ENCODE measurements at regions not wholly inside any gene's neighbourhood (a gene's known extent, or its start where the extent isn't known, plus 50 kb on each side); places are given as distances from the start of the nearest gene placed in this dataset.

DNA sequence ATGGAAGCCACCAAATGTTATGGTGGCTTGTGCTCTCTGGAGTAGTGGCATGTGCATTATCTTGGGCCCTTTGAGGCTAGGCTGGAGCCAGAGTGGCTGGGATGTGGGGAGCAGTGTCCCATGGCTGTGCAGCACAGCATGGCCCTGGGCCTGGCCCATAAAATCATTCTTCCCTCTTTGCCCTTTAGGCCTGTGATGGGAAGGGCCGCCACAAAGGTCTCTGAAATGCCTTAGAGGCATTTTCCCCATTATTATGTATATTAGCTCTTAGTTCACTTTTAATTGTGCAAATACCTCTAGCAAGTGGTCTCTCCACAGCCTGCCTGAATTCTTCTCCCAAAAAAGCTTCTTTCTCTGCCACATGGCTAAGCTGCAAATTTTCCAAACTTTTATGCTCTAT is 297.3 kb upstream of the IRAK1BP1 start:
- Histone ChIP-seq H4K20me1 (ENCODE audit: insufficient read depth) (no peaks in the 10 kb centered on the region), H3K9ac (ENCODE audit: low read length) (no peak overlapping the region), H3K4me2 (ENCODE audit: low read length) (no peak overlapping the region), H3K36me3 (ENCODE audit: control insufficient read depth in 1 of 2, insufficient read depth in 2 of 2, low read length in 2 of 2) (no peaks in the 10 kb centered on the region), H3K4me1 (ENCODE audit: control insufficient read depth in 1 of 2, insufficient read depth in 2 of 2, low read length in 2 of 2) (no peaks in the 10 kb centered on the region), H3K4me3 (replicated peaks in 1 of 2; ENCODE audit: low read depth in 1 of 2, low read length in 2 of 2) (no peak overlapping the region), H3K79me2 (ENCODE audit: insufficient read depth, low read length) (no peaks in the 10 kb centered on the region), H2AFZ (ENCODE audit: low read depth, low read length, poor library complexity, severe bottlenecking) (no peak overlapping the region), H3K9me3 (ENCODE audit: control insufficient read depth in 1 of 2, insufficient read depth in 1 of 2, low read depth in 1 of 2, low read length in 2 of 2) (no peaks in the 10 kb centered on the region), H3K9me2 (ENCODE audit: insufficient read depth) (no peaks in the 10 kb centered on the region), H3K27me3 (ENCODE audit: insufficient read depth, low read length) (no peaks in the 10 kb centered on the region), H3K27ac (ENCODE audit: low read depth, low read length) (no peak overlapping the region)
- no peak for DNase-seq (ENCODE audit: low read depth, low spot score)
- CTCF ChIA-PET, result no interaction called here
- TF ChIP-seq SP1 (IDR thresholded peaks at IDR 0.05; ENCODE audit: low read depth) (no peak), POLR2AphosphoS5 (IDR thresholded peaks at IDR 0.05; ENCODE audit: low read depth, low read length) (no peak), YY1 (IDR thresholded peaks at IDR 0.05; ENCODE audit: extremely low read depth, insufficient replicate concordance, low read depth, low read length) (no peak), EZH2phosphoT487 (IDR thresholded peaks at IDR 0.05; ENCODE audit: borderline replicate concordance) (no peak), SIN3A (IDR thresholded peaks at IDR 0.05; ENCODE audit: low read depth) (no peak), ZFX (IDR thresholded peaks at IDR 0.05) (no peak), RAD21 (IDR thresholded peaks at IDR 0.05; ENCODE audit: low read depth) (no peak), CEBPB (IDR thresholded peaks at IDR 0.05; ENCODE audit: low read depth) (no peak), SRF (IDR thresholded peaks at IDR 0.05; ENCODE audit: low read depth) (no peak), TCF7L2 (IDR thresholded peaks at IDR 0.05; ENCODE audit: borderline replicate concordance, extremely low read depth, insufficient read depth, insufficient read length) (no peak), CBX3 (IDR thresholded peaks at IDR 0.05; ENCODE audit: low read depth) (no peak), JUND (IDR thresholded peaks at IDR 0.05) (no peak), EGR1 (IDR thresholded peaks at IDR 0.05; ENCODE audit: low read depth) (no peak), EZH2 (IDR thresholded peaks at IDR 0.05) (no peak)
- TF ChIP-seq, protein P1, sequence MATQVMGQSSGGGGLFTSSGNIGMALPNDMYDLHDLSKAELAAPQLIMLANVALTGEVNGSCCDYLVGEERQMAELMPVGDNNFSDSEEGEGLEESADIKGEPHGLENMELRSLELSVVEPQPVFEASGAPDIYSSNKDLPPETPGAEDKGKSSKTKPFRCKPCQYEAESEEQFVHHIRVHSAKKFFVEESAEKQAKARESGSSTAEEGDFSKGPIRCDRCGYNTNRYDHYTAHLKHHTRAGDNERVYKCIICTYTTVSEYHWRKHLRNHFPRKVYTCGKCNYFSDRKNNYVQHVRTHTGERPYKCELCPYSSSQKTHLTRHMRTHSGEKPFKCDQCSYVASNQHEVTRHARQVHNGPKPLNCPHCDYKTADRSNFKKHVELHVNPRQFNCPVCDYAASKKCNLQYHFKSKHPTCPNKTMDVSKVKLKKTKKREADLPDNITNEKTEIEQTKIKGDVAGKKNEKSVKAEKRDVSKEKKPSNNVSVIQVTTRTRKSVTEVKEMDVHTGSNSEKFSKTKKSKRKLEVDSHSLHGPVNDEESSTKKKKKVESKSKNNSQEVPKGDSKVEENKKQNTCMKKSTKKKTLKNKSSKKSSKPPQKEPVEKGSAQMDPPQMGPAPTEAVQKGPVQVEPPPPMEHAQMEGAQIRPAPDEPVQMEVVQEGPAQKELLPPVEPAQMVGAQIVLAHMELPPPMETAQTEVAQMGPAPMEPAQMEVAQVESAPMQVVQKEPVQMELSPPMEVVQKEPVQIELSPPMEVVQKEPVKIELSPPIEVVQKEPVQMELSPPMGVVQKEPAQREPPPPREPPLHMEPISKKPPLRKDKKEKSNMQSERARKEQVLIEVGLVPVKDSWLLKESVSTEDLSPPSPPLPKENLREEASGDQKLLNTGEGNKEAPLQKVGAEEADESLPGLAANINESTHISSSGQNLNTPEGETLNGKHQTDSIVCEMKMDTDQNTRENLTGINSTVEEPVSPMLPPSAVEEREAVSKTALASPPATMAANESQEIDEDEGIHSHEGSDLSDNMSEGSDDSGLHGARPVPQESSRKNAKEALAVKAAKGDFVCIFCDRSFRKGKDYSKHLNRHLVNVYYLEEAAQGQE (IDR thresholded peaks at IDR 0.05; ENCODE audit: low read depth), result no peak
- TF ChIP-seq, protein P2, sequence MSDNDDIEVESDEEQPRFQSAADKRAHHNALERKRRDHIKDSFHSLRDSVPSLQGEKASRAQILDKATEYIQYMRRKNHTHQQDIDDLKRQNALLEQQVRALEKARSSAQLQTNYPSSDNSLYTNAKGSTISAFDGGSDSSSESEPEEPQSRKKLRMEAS (IDR thresholded peaks at IDR 0.05), result no peak
- TF ChIP-seq, protein P3, sequence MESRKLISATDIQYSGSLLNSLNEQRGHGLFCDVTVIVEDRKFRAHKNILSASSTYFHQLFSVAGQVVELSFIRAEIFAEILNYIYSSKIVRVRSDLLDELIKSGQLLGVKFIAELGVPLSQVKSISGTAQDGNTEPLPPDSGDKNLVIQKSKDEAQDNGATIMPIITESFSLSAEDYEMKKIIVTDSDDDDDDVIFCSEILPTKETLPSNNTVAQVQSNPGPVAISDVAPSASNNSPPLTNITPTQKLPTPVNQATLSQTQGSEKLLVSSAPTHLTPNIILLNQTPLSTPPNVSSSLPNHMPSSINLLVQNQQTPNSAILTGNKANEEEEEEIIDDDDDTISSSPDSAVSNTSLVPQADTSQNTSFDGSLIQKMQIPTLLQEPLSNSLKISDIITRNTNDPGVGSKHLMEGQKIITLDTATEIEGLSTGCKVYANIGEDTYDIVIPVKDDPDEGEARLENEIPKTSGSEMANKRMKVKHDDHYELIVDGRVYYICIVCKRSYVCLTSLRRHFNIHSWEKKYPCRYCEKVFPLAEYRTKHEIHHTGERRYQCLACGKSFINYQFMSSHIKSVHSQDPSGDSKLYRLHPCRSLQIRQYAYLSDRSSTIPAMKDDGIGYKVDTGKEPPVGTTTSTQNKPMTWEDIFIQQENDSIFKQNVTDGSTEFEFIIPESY (IDR thresholded peaks at IDR 0.05; ENCODE audit: extremely low read depth, insufficient replicate concordance, low read length), result no peak
- intact Hi-C loops (cut with micrococcal nuclease), result no loop called here
- ATAC-seq, result no peak
- RAD21 ChIA-PET (ENCODE audit: low non-redundant PET in 1 of 2, low total read pairs in 2 of 2, uncharacterized antibody in 2 of 2, unreplicated experiment in 2 of 2), result no interaction called here
- BruUV-seq (replicated peaks), result no TSS peak
- POLR2A ChIA-PET, result no interaction called here
